ENCODE measurements at regions not wholly inside any gene's neighbourhood (a gene's known extent, or its start where the extent isn't known, plus 50 kb on each side); places are given as distances from the start of the nearest gene placed in this dataset.

DNA sequence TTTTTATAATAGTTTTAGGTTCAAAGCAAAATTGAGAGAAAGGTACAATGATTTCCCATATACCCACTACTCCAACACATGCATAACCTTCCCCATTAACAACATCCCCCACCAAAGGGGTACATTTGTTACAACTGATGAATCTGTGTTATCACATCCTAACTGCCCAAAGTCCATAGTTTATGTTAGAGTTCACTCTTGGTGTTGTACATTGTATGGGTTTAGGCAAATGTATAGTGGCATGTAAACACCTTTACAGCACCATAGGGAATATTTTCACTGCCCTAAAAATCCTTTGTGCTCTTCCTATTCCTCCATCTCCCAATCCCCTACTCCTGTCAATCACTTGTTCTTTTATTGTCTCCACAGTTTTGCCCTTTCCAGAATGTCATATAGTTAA is 471.6 kb downstream of the CPS1 start:
- TF ChIP-seq CTCF (conservative IDR thresholded peaks at IDR 0.05; ENCODE audit: low read depth in 2 of 2) (no peak), JUNB (IDR thresholded peaks at IDR 0.05; ENCODE audit: unreplicated experiment) (no peak), EZH2phosphoT487 (IDR thresholded peaks at IDR 0.05; ENCODE audit: unreplicated experiment) (no peak), ETS1 (IDR thresholded peaks at IDR 0.05) (no peak), EZH2 (IDR thresholded peaks at IDR 0.05; ENCODE audit: low read depth, unreplicated experiment) (no peak)
- TF ChIP-seq, protein P1, sequence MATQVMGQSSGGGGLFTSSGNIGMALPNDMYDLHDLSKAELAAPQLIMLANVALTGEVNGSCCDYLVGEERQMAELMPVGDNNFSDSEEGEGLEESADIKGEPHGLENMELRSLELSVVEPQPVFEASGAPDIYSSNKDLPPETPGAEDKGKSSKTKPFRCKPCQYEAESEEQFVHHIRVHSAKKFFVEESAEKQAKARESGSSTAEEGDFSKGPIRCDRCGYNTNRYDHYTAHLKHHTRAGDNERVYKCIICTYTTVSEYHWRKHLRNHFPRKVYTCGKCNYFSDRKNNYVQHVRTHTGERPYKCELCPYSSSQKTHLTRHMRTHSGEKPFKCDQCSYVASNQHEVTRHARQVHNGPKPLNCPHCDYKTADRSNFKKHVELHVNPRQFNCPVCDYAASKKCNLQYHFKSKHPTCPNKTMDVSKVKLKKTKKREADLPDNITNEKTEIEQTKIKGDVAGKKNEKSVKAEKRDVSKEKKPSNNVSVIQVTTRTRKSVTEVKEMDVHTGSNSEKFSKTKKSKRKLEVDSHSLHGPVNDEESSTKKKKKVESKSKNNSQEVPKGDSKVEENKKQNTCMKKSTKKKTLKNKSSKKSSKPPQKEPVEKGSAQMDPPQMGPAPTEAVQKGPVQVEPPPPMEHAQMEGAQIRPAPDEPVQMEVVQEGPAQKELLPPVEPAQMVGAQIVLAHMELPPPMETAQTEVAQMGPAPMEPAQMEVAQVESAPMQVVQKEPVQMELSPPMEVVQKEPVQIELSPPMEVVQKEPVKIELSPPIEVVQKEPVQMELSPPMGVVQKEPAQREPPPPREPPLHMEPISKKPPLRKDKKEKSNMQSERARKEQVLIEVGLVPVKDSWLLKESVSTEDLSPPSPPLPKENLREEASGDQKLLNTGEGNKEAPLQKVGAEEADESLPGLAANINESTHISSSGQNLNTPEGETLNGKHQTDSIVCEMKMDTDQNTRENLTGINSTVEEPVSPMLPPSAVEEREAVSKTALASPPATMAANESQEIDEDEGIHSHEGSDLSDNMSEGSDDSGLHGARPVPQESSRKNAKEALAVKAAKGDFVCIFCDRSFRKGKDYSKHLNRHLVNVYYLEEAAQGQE (IDR thresholded peaks at IDR 0.05; ENCODE audit: unreplicated experiment), result no peak

Data from GM23338 (cell line).